Thyroid gland (tissue), 4 donors: ENCODE measurements at regions not wholly inside any gene's neighbourhood (a gene's known extent, or its start where the extent isn't known, plus 50 kb on each side); places are given as distances from the start of the nearest gene placed in this dataset.

Experiments used
- DNase-seq, 2 donors: peaks; one replicate each; pipeline ENCODE4 v3.0.0-alpha.2; 2019
- H3K27ac ChIP-seq, 3 donors: fragments of 200-600 bp; sonication (generic); 1 replicate in 2 of 3; 2 replicates in 1 of 3; pipeline ENCODE4 v1.5.1; 2016 to 2019; ENCODE audit warnings: mild to moderate bottlenecking in 1 of 3, moderate library complexity in 1 of 3
- H3K27me3 ChIP-seq: fragments of 200-600 bp; sonication (generic); one replicate; pipeline ENCODE4 v1.5.1; 2019
- H3K36me3 ChIP-seq, 2 donors: fragments of 200-600 bp; sonication (generic); one replicate each; pipeline ENCODE4 v1.5.1; 2016 to 2019
- H3K4me1 ChIP-seq, 2 donors: fragments of 200-600 bp; sonication (generic); one replicate each; pipeline ENCODE4 v1.5.1; 2017 to 2019
- H3K4me3 ChIP-seq, 3 donors: fragments of 200-600 bp; sonication (generic); replicated peaks in 1 of 3; 1 replicate in 2 of 3; 2 replicates in 1 of 3; pipeline ENCODE4 v1.5.1; 2016; ENCODE audit warnings: mild to moderate bottlenecking in 1 of 3
- H3K9me3 ChIP-seq: fragments of 200-600 bp; sonication (generic); one replicate; pipeline ENCODE4 v1.5.1; 2017
- CTCF ChIP-seq, 6 experiments: fragments of 200-600 bp in 3 of 6; fragments of 450-650 bp in 3 of 6; sonication (generic) in 3 of 6; IDR thresholded peaks; one replicate each; pipeline ENCODE4 v1.5.1; 2016 to 2019; ENCODE audit warnings: antibody characterized with exemption in 6 of 6, mild to moderate bottlenecking in 2 of 6, inconsistent platforms in 1 of 6, moderate library complexity in 1 of 6
- POLR2A ChIP-seq, 2 donors: fragments of 450-650 bp; IDR thresholded peaks; one replicate each; pipeline ENCODE4 v1.6.1; 2017; ENCODE audit warnings: antibody characterized with exemption in 2 of 2, mild to moderate bottlenecking in 2 of 2, moderate library complexity in 1 of 2
- WGBS, 2 donors: methylation state at CpG; one replicate each; pipeline ENCODE4 v1.1.5; 2017; 5-methylcytosine and 5-hydroxymethylcytosine counted together
- intact Hi-C: fragments of 100-400 bp; cut with DNase I; formaldehyde crosslinking; loops from one replicate; pipeline ENCODE4 v1.15.1; 2023

- Histone ChIP-seq H3K27ac (no peak overlapping the region), H3K36me3 (no peaks in the 10 kb centered on the region), H3K4me3 (no peak overlapping the region), H3K4me1 (no peaks in the 10 kb centered on the region), H3K9me3 (no peaks in the 10 kb centered on the region), H3K27me3 (no peaks in the 10 kb centered on the region)
- no peak for DNase-seq
- 75 to 93% methylated on average over 1 of the region's 1 CpG for WGBS, 2 donors
- intact Hi-C loops = no loop called here
- TF ChIP-seq CTCF (IDR thresholded peaks at IDR 0.05) (no peak), POLR2A (IDR thresholded peaks at IDR 0.05) (no peak)
Measured at GRCh38 chr11:31913985-31914384, 102.9 kb upstream of the PAX6 start.

GRCh38 chr11:31912808-31913207 lies 101.7 kb upstream of the PAX6 start:
- no peaks in the 10 kb centered on the region for H3K9me3 ChIP-seq
- intact Hi-C loops = no loop called here
- no peak overlapping the region for H3K4me3 ChIP-seq
- no peaks in the 10 kb centered on the region for H3K4me1 ChIP-seq
- WGBS, 2 donors = 32 to 40% methylated on average over 1 of the region's 1 CpG
- DNase-seq = no peak
- H3K27ac ChIP-seq = no peak overlapping the region
- no peaks in the 10 kb centered on the region for H3K36me3 ChIP-seq
- no peaks in the 10 kb centered on the region for H3K27me3 ChIP-seq
- no peak for TF ChIP-seq POLR2A (IDR thresholded peaks at IDR 0.05)

GRCh38 chr11:31910950-31911576 lies 99.9 kb upstream of the PAX6 start:
- intact Hi-C loops = no loop called here
- Histone ChIP-seq H3K36me3 (no peaks in the 10 kb centered on the region), H3K27ac (no peak overlapping the region), H3K9me3 (no peaks in the 10 kb centered on the region), H3K27me3 (no peaks in the 10 kb centered on the region), H3K4me3 (no peak overlapping the region), H3K4me1 (no peaks in the 10 kb centered on the region)
- no peak for DNase-seq
- 86 to 90% methylated on average over 1 of the region's 1 CpG for WGBS, 2 donors
- no peak for TF ChIP-seq POLR2A (IDR thresholded peaks at IDR 0.05)
- no peak for TF ChIP-seq CTCF (IDR thresholded peaks at IDR 0.05)

- Histone ChIP-seq H3K36me3 (no peaks in the 10 kb centered on the region), H3K4me1 (no peaks in the 10 kb centered on the region), H3K27me3 (no peaks in the 10 kb centered on the region), H3K4me3 (no peak overlapping the region), H3K27ac (no peak overlapping the region), H3K9me3 (no peaks in the 10 kb centered on the region)
- TF ChIP-seq POLR2A (IDR thresholded peaks at IDR 0.05) (no peak), CTCF (IDR thresholded peaks at IDR 0.05) (no peak)
- DNase-seq = no peak
- WGBS, 2 donors = 55 to 59% methylated on average over 14 of the region's 14 CpGs
- intact Hi-C loops = no loop called here
Measured at GRCh38 chr11:31903225-31904074, 92.3 kb upstream of the PAX6 start.

GRCh38 chr11:31902706-31903105 lies 91.6 kb upstream of the PAX6 start:
- H3K27me3 ChIP-seq = no peaks in the 10 kb centered on the region
- intact Hi-C loops = no loop called here
- no peak for DNase-seq
- TF ChIP-seq POLR2A (IDR thresholded peaks at IDR 0.05) = no peak
- no peak for TF ChIP-seq CTCF (IDR thresholded peaks at IDR 0.05)
- H3K27ac ChIP-seq = no peak overlapping the region
- 66 to 79% methylated on average over 4 to 5 of the region's 5 CpGs for WGBS, 2 donors
- no peaks in the 10 kb centered on the region for H3K4me1 ChIP-seq
- no peaks in the 10 kb centered on the region for H3K9me3 ChIP-seq
- no peak overlapping the region for H3K4me3 ChIP-seq
- no peaks in the 10 kb centered on the region for H3K36me3 ChIP-seq
